Activated CD8-positive, alpha-beta memory T cell treated with anti-CD3 and anti-CD28 coated beads, Interleukin-2, amount 10 ng/mL, durations not matched to agents 7 days and 5 days (primary cell): ENCODE measurements at regions not wholly inside any gene's neighbourhood (a gene's known extent, or its start where the extent isn't known, plus 50 kb on each side); places are given as distances from the start of the nearest gene placed in this dataset.

Source experiments
- ATAC-seq: fragments of 150-1000 bp; cut with Tn5 transposase; one replicate; pipeline ENCODE4 v1.10.0; 2021; ENCODE audit warnings: moderate library complexity
- CTCF ChIA-PET: fragments of 350-600 bp; sonication (Branson Sonifier 250); formaldehyde crosslinking; loops from one replicate; lab custom pipeline; 2021; ENCODE audit warnings: antibody characterized with exemption; lab: Charles Lee
- DNase-seq: peaks from one replicate; pipeline ENCODE4 v3.0.0-alpha.2; 2020
- H3K27ac Mint-ChIP-seq: one replicate; pipeline ENCODE4 v1.8.0; 2021; ENCODE audit warnings: mild to moderate bottlenecking, mixed read lengths
- H3K27me3 Mint-ChIP-seq: one replicate; pipeline ENCODE4 v1.8.0; 2021; ENCODE audit warnings: mixed read lengths
- H3K36me3 Mint-ChIP-seq: one replicate; pipeline ENCODE4 v1.8.0; 2021; ENCODE audit warnings: mild to moderate bottlenecking, mixed read lengths
- H3K4me1 Mint-ChIP-seq: one replicate; pipeline ENCODE4 v1.8.0; 2021; ENCODE audit warnings: mixed read lengths
- H3K4me3 Mint-ChIP-seq: one replicate; pipeline ENCODE4 v1.8.0; 2021; ENCODE audit warnings: mild to moderate bottlenecking, moderate library complexity, mixed read lengths
- H3K9me3 Mint-ChIP-seq: one replicate; pipeline ENCODE4 v1.8.0; 2022; ENCODE audit warnings: low read depth, mixed read lengths

GRCh38 chr7:115087437-115087836 is 165.5 kb downstream of the MDFIC start:
- no peak overlapping the region for H3K27ac Mint-ChIP-seq

GRCh38 chr7:115086146-115086841 is 164.4 kb downstream of the MDFIC start:
- Mint-ChIP-seq H3K9me3 (no peaks in the 10 kb centered on the region), H3K4me1 (no peaks in the 10 kb centered on the region), H3K36me3 (no peaks in the 10 kb centered on the region), H3K27me3 (no peaks in the 10 kb centered on the region), H3K4me3 (no peak overlapping the region), H3K27ac (no peak overlapping the region)
- DNase-seq (no peak), ATAC-seq (no peak)
- CTCF ChIA-PET: no interaction called here

More at GRCh38 chr7:115087437-115087836, 165.5 kb downstream of the MDFIC start:
- Mint-ChIP-seq H3K9me3 (no peaks in the 10 kb centered on the region), H3K4me1 (no peaks in the 10 kb centered on the region), H3K27me3 (no peaks in the 10 kb centered on the region), H3K4me3 (no peak overlapping the region), H3K36me3 (no peaks in the 10 kb centered on the region)
- CTCF ChIA-PET: interaction anchor here (1.3 to 1.5 kb wide), 2 partner anchors 13 kb away, joined by 3 read pairs; no protein-coding TSS in a partner anchor
- ATAC-seq (no peak), DNase-seq (no peak)

GRCh38 chr7:115085421-115085820 is 163.5 kb downstream of the MDFIC start:
- H3K27ac Mint-ChIP-seq: no peak overlapping the region
- no peak overlapping the region for H3K4me3 Mint-ChIP-seq
- H3K4me1 Mint-ChIP-seq: no peaks in the 10 kb centered on the region
- CTCF ChIA-PET: no interaction called here
- no peak for DNase-seq
- no peaks in the 10 kb centered on the region for H3K9me3 Mint-ChIP-seq
- no peaks in the 10 kb centered on the region for H3K36me3 Mint-ChIP-seq
- no peaks in the 10 kb centered on the region for H3K27me3 Mint-ChIP-seq
- no peak for ATAC-seq

- CTCF ChIA-PET: no interaction called here
- Mint-ChIP-seq H3K27ac (no peak overlapping the region), H3K4me3 (no peak overlapping the region), H3K27me3 (no peaks in the 10 kb centered on the region), H3K4me1 (no peaks in the 10 kb centered on the region), H3K9me3 (no peaks in the 10 kb centered on the region), H3K36me3 (no peaks in the 10 kb centered on the region)
- no peak for DNase-seq
- no peak for ATAC-seq
Measured at GRCh38 chr7:115083935-115084334, 162.0 kb downstream of the MDFIC start.

- H3K4me1 Mint-ChIP-seq: no peaks in the 10 kb centered on the region
- DNase-seq: no peak
- H3K4me3 Mint-ChIP-seq: no peak overlapping the region
- no peaks in the 10 kb centered on the region for H3K36me3 Mint-ChIP-seq
- H3K9me3 Mint-ChIP-seq: no peaks in the 10 kb centered on the region
- no peak overlapping the region for H3K27ac Mint-ChIP-seq
- ATAC-seq: no peak
- CTCF ChIA-PET: no interaction called here
- no peaks in the 10 kb centered on the region for H3K27me3 Mint-ChIP-seq
Measured at GRCh38 chr7:115081772-115082171, 159.9 kb downstream of the MDFIC start.

GRCh38 chr7:115078851-115079250 is 157.0 kb downstream of the MDFIC start:
- Mint-ChIP-seq H3K9me3 (no peaks in the 10 kb centered on the region), H3K36me3 (no peaks in the 10 kb centered on the region), H3K27me3 (no peaks in the 10 kb centered on the region), H3K4me1 (no peaks in the 10 kb centered on the region), H3K4me3 (no peak overlapping the region), H3K27ac (no peak overlapping the region)
- ATAC-seq (no peak), DNase-seq (no peak)
- CTCF ChIA-PET: no interaction called here

- Mint-ChIP-seq H3K27me3 (no peaks in the 10 kb centered on the region), H3K36me3 (no peaks in the 10 kb centered on the region), H3K27ac (no peak overlapping the region), H3K4me1 (no peaks in the 10 kb centered on the region), H3K4me3 (no peak overlapping the region), H3K9me3 (no peaks in the 10 kb centered on the region)
- no peak for ATAC-seq
- no peak for DNase-seq
- CTCF ChIA-PET: no interaction called here
Measured at GRCh38 chr7:115078386-115078785, 156.5 kb downstream of the MDFIC start.

GRCh38 chr7:115070311-115070710 is 148.4 kb downstream of the MDFIC start:
- Mint-ChIP-seq H3K36me3 (peaks cover 2% of the 10 kb centered on the region), H3K4me1 (peaks cover 5% of the 10 kb centered on the region), H3K9me3 (peaks cover 2% of the 10 kb centered on the region), H3K4me3 (no peak overlapping the region), H3K27me3 (no peaks in the 10 kb centered on the region), H3K27ac (no peak overlapping the region)
- CTCF ChIA-PET: no interaction called here
- no peak for ATAC-seq
- no peak for DNase-seq
